Neural cell (in vitro differentiated cells): ENCODE measurements at regions not wholly inside any gene's neighbourhood (a gene's known extent, or its start where the extent isn't known, plus 50 kb on each side); places are given as distances from the start of the nearest gene placed in this dataset.

Source experiments
- CTCF ChIP-seq: fragments of 450-650 bp; IDR thresholded peaks from 2 replicates; pipeline ENCODE4 v1.5.1; 2014; ENCODE audit warnings: antibody characterized with exemption, mild to moderate bottlenecking, moderate library complexity; ENCODE audit not compliant: poor library complexity, severe bottlenecking
- EP300 ChIP-seq: fragments of 450-650 bp; conservative IDR thresholded peaks from 2 replicates; pipeline ENCODE4 v1.6.1; 2014; ENCODE audit warnings: antibody characterized with exemption, mild to moderate bottlenecking, moderate library complexity; ENCODE audit not compliant: poor library complexity, severe bottlenecking
- EZH2 ChIP-seq: fragments of 200-600, 300-800 bp; shearing (Covaris generic), sonication (generic); IDR thresholded peaks from 2 replicates; pipeline ENCODE4 v1.6.1; 2014; ENCODE audit warnings: antibody characterized with exemption, low read length, borderline replicate concordance, mild to moderate bottlenecking; ENCODE audit not compliant: insufficient read depth, poor library complexity, severe bottlenecking
- MXI1 ChIP-seq: fragments of 450-650 bp; conservative IDR thresholded peaks from 2 replicates; pipeline ENCODE4 v1.6.1; 2014; ENCODE audit warnings: antibody characterized with exemption, mild to moderate bottlenecking; ENCODE audit not compliant: poor library complexity, severe bottlenecking
- POLR2AphosphoS5 ChIP-seq: IDR thresholded peaks from 2 replicates; pipeline ENCODE4 v1.6.1; 2012
- RAD21 ChIP-seq: fragments of 450-650 bp; conservative IDR thresholded peaks from 2 replicates; pipeline ENCODE4 v1.6.1; 2014; ENCODE audit warnings: antibody characterized with exemption, mild to moderate bottlenecking, moderate library complexity
- SMC3 ChIP-seq: fragments of 450-650 bp; conservative IDR thresholded peaks from 2 replicates; pipeline ENCODE4 v1.6.1; 2014; ENCODE audit warnings: antibody characterized with exemption, mild to moderate bottlenecking, moderate library complexity; ENCODE audit not compliant: poor library complexity

GRCh38 chr2:176435729-176436128 lies 166.5 kb downstream of the MTX2 start:
- TF ChIP-seq CTCF (no peak), MXI1 (no peak), SMC3 (no peak), EP300 (no peak), EZH2 (no peak), POLR2AphosphoS5 (no peak), RAD21 (no peak)
